K562 (cell line): ENCODE measurements at regions not wholly inside any gene's neighbourhood (a gene's known extent, or its start where the extent isn't known, plus 50 kb on each side); places are given as distances from the start of the nearest gene placed in this dataset.

Experiments
- ATAC-seq: fragments of 200-7000 bp; cut with Tn5 transposase; 3 replicates; pipeline ENCODE4 v1.9.1; 2020; ENCODE audit warnings: moderate library complexity
- BruUV-seq: library from RNA; stranded (reverse); fragments of 400-500 nt; replicated peaks from 2 replicates; lab custom pipeline; 2021; lab: Mats Ljungman, UMichigan
- CTCF ChIA-PET: fragments of 300-600 bp; formaldehyde crosslinking; extraction: SDS; loops from one replicate; lab custom pipeline; 2021; ENCODE audit warnings: low intra/inter-chr PET ratio; lab: Yijun Ruan, JAX
- POLR2A ChIA-PET: fragments of 300-600, 350-650 bp; sonication (Branson Sonifier 250); formaldehyde crosslinking; extraction: SDS; loops from one replicate; lab custom pipeline; 2021; ENCODE audit warnings: antibody characterized with exemption, inconsistent platforms; lab: Yijun Ruan, JAX
- DNase-seq, 4 experiments: peaks; one replicate each; pipeline versions ENCODE4 v3.0.0 to v3.0.0-alpha.2; 2011 to 2018; ENCODE audit warnings: low spot score in 3 of 4, mixed read lengths in 3 of 4; ENCODE audit errors: extremely low read depth in 1 of 4
- FAIRE-seq: peaks from 2 replicates; lab custom pipeline; 2011; peaks lifted over from hg19 to GRCh38; lab: Jason Lieb, UNC
- H2AFZ ChIP-seq: 2 replicates; pipeline ENCODE4 v1.6.0; 2011; ENCODE audit warnings: low read depth, low read length, control low read depth, inconsistent platforms
- H3K27ac ChIP-seq: fragments of 200-600 bp; 3 replicates; pipeline ENCODE4 v1.8.0; 2011; ENCODE audit warnings: low read depth, mild to moderate bottlenecking, control low read depth, inconsistent platforms, low read length, moderate library complexity, mixed read lengths; ENCODE audit errors: extremely low read depth
- H3K27me3 ChIP-seq, 2 experiments: fragments of 300-600 bp in 1 of 2; 2 replicates in 1 of 2; 3 replicates in 1 of 2; pipeline versions ENCODE4 v1.6.0 to v1.8.0; 2011; ENCODE audit warnings: inconsistent platforms in 2 of 2, low read length in 2 of 2, mild to moderate bottlenecking in 1 of 2, mixed read lengths in 1 of 2, moderate library complexity in 1 of 2; ENCODE audit not compliant: control insufficient read depth in 2 of 2, insufficient read depth in 2 of 2
- H3K36me3 ChIP-seq: fragments of 300-600 bp; 3 replicates; pipeline ENCODE4 v1.8.0; 2011; ENCODE audit warnings: mild to moderate bottlenecking, low read length, inconsistent platforms; ENCODE audit not compliant: control insufficient read depth, insufficient read depth
- H3K4me1 ChIP-seq, 2 experiments: fragments of 200-600 bp in 1 of 2; replicated peaks in 1 of 2; 2 replicates in 1 of 2; 3 replicates in 1 of 2; pipeline versions ENCODE4 v1.5.1 to v1.8.0; 2011; ENCODE audit warnings: inconsistent platforms in 2 of 2, low read length in 2 of 2, mild to moderate bottlenecking in 1 of 2, mixed read lengths in 1 of 2, moderate library complexity in 1 of 2; ENCODE audit not compliant: control insufficient read depth in 2 of 2, insufficient read depth in 2 of 2
- H3K4me2 ChIP-seq: 2 replicates; pipeline ENCODE4 v1.6.1; 2011; ENCODE audit warnings: low read length, control low read depth, inconsistent platforms, mixed read lengths; ENCODE audit not compliant: insufficient read depth
- H3K4me3 ChIP-seq: fragments of 200-600 bp; sonication (generic), shearing (Covaris generic); 2 replicates; pipeline ENCODE4 v1.5.1; 2016; ENCODE audit warnings: control low read depth, inconsistent platforms
- H3K79me2 ChIP-seq: fragments of 200-600 bp; 3 replicates; pipeline ENCODE4 v1.8.0; 2011; ENCODE audit warnings: low read length, inconsistent platforms; ENCODE audit not compliant: control insufficient read depth, insufficient read depth
- H3K9ac ChIP-seq, 2 experiments: 2 replicates each; pipeline versions ENCODE4 v1.6.0 to v1.6.1; 2011; ENCODE audit warnings: low read depth in 2 of 2, low read length in 2 of 2, control low read depth in 1 of 2, inconsistent platforms in 1 of 2, mild to moderate bottlenecking in 1 of 2, mixed read lengths in 1 of 2; ENCODE audit not compliant: insufficient read depth in 1 of 2
- H3K9me1 ChIP-seq: one replicate; pipeline ENCODE4 v1.6.0; 2011; ENCODE audit warnings: inconsistent platforms, mild to moderate bottlenecking, low read length, moderate library complexity; ENCODE audit not compliant: control insufficient read depth, insufficient read depth
- H3K9me3 ChIP-seq: replicated peaks from 2 replicates; pipeline ENCODE4 v1.5.1; 2011; ENCODE audit warnings: low read depth, low read length, inconsistent platforms; ENCODE audit not compliant: control insufficient read depth, insufficient read depth
- H4K20me1 ChIP-seq: replicated peaks from 2 replicates; pipeline ENCODE4 v1.6.1; 2011; ENCODE audit warnings: low read length, inconsistent platforms, mixed read lengths; ENCODE audit not compliant: control insufficient read depth, insufficient read depth
- ARNT ChIP-seq, 2 experiments: fragments of 450-650 bp; IDR thresholded peaks; 2 replicates each; pipeline ENCODE4 v1.6.1; 2016; ENCODE audit warnings: mild to moderate bottlenecking in 1 of 2
- CXXC5 ChIP-seq: fragments of 250-450 bp; sonication (Bioruptor Pico); IDR thresholded peaks from 2 replicates; pipeline ENCODE4 v1.8.0; 2022; ENCODE audit warnings: inconsistent platforms, mild to moderate bottlenecking, moderate library complexity
- DACH1 ChIP-seq: fragments of 450-650 bp; IDR thresholded peaks from 2 replicates; pipeline ENCODE4 v1.6.1; 2018; ENCODE audit not compliant: partially characterized antibody
- DDX20 ChIP-seq: fragments of 450-650 bp; IDR thresholded peaks from 2 replicates; pipeline ENCODE4 v1.6.1; 2016; ENCODE audit warnings: missing genetic modification characterization, low read depth, mild to moderate bottlenecking, missing compliant biosample characterization, moderate library complexity
- MEF2D ChIP-seq: conservative IDR thresholded peaks from 2 replicates; pipeline ENCODE4 v1.6.1; 2016; ENCODE audit warnings: low read depth, missing genetic modification characterization, missing compliant biosample characterization
- NEUROD1 ChIP-seq: fragments of 150-350 bp; IDR thresholded peaks from 2 replicates; pipeline ENCODE4 v1.6.1; 2014; ENCODE audit warnings: borderline replicate concordance, low read length, low read depth; ENCODE audit not compliant: partially characterized antibody
- POLR3A ChIP-seq: IDR thresholded peaks from 2 replicates; pipeline ENCODE4 v1.6.1; 2011; ENCODE audit warnings: borderline replicate concordance, mild to moderate bottlenecking, moderate library complexity; ENCODE audit not compliant: insufficient read length, insufficient read depth; ENCODE audit errors: extremely low read depth
- TARDBP ChIP-seq: fragments of 450-650 bp; IDR thresholded peaks from 2 replicates; pipeline ENCODE4 v1.6.1; 2016
- TEAD2 ChIP-seq: fragments of 450-650 bp; IDR thresholded peaks from 2 replicates; pipeline ENCODE4 v1.6.1; 2016; ENCODE audit warnings: missing genetic modification characterization, control low read depth, missing compliant biosample characterization
- TOE1 ChIP-seq, 2 experiments: fragments of 450-650 bp in 1 of 2; sonication (generic) in 1 of 2; formaldehyde crosslinking in 1 of 2; IDR thresholded peaks; 2 replicates each; pipeline versions ENCODE4 v1.7.1 to v1.8.0; 2016 to 2022; ENCODE audit warnings: borderline replicate concordance in 2 of 2, mild to moderate bottlenecking in 2 of 2, antibody characterized with exemption in 1 of 2, inconsistent platforms in 1 of 2, low read depth in 1 of 2, missing genetic modification reagents in 1 of 2, moderate library complexity in 1 of 2
- USF1 ChIP-seq: sonication (generic); formaldehyde crosslinking; IDR thresholded peaks from 2 replicates; pipeline ENCODE4 v1.9.0; 2022; ENCODE audit warnings: mild to moderate bottlenecking, missing genetic modification reagents
- ZNF232 ChIP-seq: sonication (generic); formaldehyde crosslinking; IDR thresholded peaks from 2 replicates; pipeline ENCODE4 v1.8.0; 2022; ENCODE audit warnings: mild to moderate bottlenecking, missing genetic modification reagents
- ZNF740 ChIP-seq, 3 experiments: fragments of 200-800 bp in 1 of 3; sonication (Bioruptor generic) in 1 of 3; sonication (generic) in 1 of 3; formaldehyde crosslinking in 1 of 3; IDR thresholded peaks; 2 replicates each; pipeline versions ENCODE4 v1.6.1 to v1.8.0; 2016 to 2022; ENCODE audit warnings: mild to moderate bottlenecking in 2 of 3, missing compliant biosample characterization in 2 of 3, missing genetic modification characterization in 2 of 3, missing genetic modification reagents in 1 of 3
- ZNF76 ChIP-seq: fragments of 250-450 bp; sonication (Bioruptor Pico); IDR thresholded peaks from 2 replicates; pipeline ENCODE4 v1.4.0; 2020; ENCODE audit warnings: mild to moderate bottlenecking, moderate library complexity, borderline replicate concordance
- WGBS: fragments of 100-300 bp; shearing (Covaris generic); methylation state at CpG from one replicate; pipeline ENCODE4 v1.1.6; 2016; ENCODE audit warnings: low coverage, mixed read lengths; ENCODE audit not compliant: insufficient coverage; ENCODE audit errors: missing lambda C conversion rate; 5-methylcytosine and 5-hydroxymethylcytosine counted together
- in situ Hi-C: fragments of 300-500 bp; cut with MboI; formaldehyde crosslinking; loops from 4 replicates; pipeline ENCODE4 v1.15.0; 2018; ENCODE audit warnings: inconsistent platforms, mixed read lengths
- intact Hi-C: fragments of 100-400 bp; cut with micrococcal nuclease; formaldehyde crosslinking; loops from 2 replicates; pipeline ENCODE4 v1.14.2; 2022

- 0 out of 2 replicates have a peak, but pooled peaks have one; percentile 5 for TF ChIP-seq MEF2D (tag)
Measured at GRCh38 chr3:194079702-194080172, 56.2 kb upstream of the HES1 start (continued).

GRCh38 chr3:194080436-194080835 lies 55.5 kb upstream of the HES1 start:
- no peak for DNase-seq
- no peak for FAIRE-seq
- in situ Hi-C loops (no loop called here), intact Hi-C loops (loop anchor here (10.0 kb wide), 2 partner anchors 404 to 486 kb away; partner anchors contain the start of genes ATP13A3 and OPA1)
- Histone ChIP-seq H3K27me3 (no peaks in the 10 kb centered on the region), H3K4me3 (no peak overlapping the region), H3K4me2 (no peak overlapping the region), H2AFZ (peak overlapping the region; percentile 28; the same call in 1 of the 2 replicates), H3K9me3 (no peaks in the 10 kb centered on the region), H3K9ac (no peak overlapping the region), H3K36me3 (no peaks in the 10 kb centered on the region), H3K79me2 (no peaks in the 10 kb centered on the region), H3K27ac (no peak overlapping the region), H3K9me1 (no peaks in the 10 kb centered on the region), H3K4me1 (peaks cover 8 to 44% of the 10 kb centered on the region in 2 experiments), H4K20me1 (no peaks in the 10 kb centered on the region)
- ATAC-seq: no peak
- WGBS: 70% methylated on average over 7 of the region's 7 CpGs
- no TSS peak for BruUV-seq
- ChIA-PET POLR2A (interaction anchor here (1.1 to 5.4 kb wide), 3 partner anchors 9 to 291 kb away, joined by 3 to 22 read pairs (median 4); no protein-coding TSS in a partner anchor), CTCF (no interaction called here)
- no peak for TF ChIP-seq POLR3A
- no peak for TF ChIP-seq TARDBP
- TF ChIP-seq DDX20 (tag): no peak
- TF ChIP-seq TEAD2 (tag): no peak
- no peak for TF ChIP-seq TOE1 (IDR thresholded peaks at IDR 0.05; ENCODE audit: borderline replicate concordance)
- no peak for TF ChIP-seq TOE1 (CRISPR knock-in tag; IDR thresholded peaks at IDR 0.05; ENCODE audit: borderline replicate concordance, low read depth)
- TF ChIP-seq ZNF232 (CRISPR knock-in tag): no peak
- TF ChIP-seq ZNF740 (CRISPR knock-in tag; IDR thresholded peaks at IDR 0.05): no peak
- no peak for TF ChIP-seq ZNF740 (tag; IDR thresholded peaks at IDR 0.05)
- TF ChIP-seq NEUROD1: no peak
- no peak for TF ChIP-seq DACH1
- TF ChIP-seq USF1: no peak
- no peak for TF ChIP-seq CXXC5 (CRISPR knock-in tag)
- no peak for TF ChIP-seq ARNT (IDR thresholded peaks at IDR 0.05)
- no peak for TF ChIP-seq ZNF76
